HG03064 (cell line): ENCODE measurements at regions not wholly inside any gene's neighbourhood (a gene's known extent, or its start where the extent isn't known, plus 50 kb on each side); places are given as distances from the start of the nearest gene placed in this dataset.
"Not testable (repeated sequence)": the region's sequence is repeated elsewhere in the genome, so short reads cannot be mapped to it uniquely, and the experiment has no call there.

Source experiments
- ATAC-seq: cut with Tn5 transposase; IDR thresholded peaks from one replicate; pipeline ENCODE4 v1.9.1; 2021; ENCODE audit warnings: low read depth; ENCODE audit not compliant: unreplicated experiment

DNA sequence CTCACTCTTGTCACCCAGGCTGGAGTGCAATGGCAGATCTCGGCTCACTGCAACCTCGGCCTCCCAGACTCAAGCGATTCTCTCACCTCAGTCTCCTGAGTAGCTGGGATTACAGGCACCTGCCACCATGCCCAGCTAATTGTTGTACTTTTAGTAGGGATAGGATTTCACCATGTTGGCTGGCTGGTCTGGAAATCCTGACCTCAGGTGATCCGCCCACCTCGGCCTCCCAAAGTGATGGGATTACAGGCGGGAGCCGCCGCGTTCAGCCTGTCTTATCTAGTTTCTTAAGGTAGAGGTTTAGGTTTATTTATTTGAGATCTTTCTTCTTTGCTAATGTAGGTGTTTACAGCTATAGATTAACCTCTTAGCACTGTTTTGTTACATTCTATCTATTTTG, 708.8 kb downstream of the ZNF385D start:
- no peak for ATAC-seq

DNA sequence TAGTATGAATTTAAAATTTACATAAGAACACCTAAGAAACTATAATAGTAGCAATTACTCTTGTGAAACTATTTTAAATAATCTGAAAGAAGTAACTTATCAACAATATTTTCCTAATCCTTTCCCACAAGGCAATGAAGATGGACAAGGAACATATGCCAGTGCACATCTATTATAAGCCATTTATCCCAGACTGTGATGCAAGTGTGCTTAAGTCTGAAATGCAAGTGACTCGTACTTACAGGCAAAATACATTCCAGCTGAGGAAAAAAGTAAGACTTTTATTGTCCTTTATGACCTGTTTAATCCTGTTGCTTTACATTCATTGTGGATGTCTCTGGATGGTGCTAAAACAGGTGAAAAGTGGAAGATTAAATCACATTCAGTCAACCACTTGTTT, 709.4 kb downstream of the ZNF385D start:
- no peak for ATAC-seq

DNA sequence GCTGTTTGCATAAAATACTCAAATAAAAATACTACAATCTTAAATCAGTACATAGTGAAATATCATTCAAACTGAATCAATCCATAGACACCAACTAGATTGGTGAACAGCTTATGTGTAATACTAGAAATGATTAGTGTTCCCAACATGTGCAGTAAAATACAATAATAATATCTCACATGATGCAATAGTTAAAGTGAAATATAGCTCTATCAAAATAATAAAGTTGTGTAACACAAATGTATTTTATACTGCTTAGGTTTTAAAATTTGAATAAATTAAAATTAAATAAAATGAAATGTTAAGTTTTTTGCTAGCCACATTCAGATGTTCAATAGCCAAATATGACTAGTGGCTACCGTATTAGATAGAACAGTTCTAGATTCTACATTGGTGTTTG, 714.1 kb downstream of the ZNF385D start:
- ATAC-seq = no peak

DNA sequence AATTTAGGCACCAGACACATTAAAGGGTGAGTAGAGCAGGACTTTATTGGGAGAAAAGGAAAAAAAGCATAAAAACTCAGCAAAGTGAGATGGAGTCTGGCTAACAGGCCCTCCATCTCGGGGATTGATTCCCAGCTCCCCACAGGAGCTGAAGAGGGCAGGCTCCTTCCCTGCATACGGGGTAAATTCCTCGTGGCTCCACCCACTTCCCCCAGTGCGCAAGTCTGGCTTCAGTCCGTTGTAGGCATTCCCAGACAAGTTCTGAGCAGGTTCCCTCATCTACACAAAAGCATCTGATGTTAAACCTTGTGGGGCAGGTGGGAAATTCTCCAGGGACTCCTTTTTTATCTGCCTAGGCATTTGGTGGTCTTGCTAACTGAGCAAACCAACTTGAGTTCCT, 722.6 kb downstream of the ZNF385D start:
- no peak for ATAC-seq

DNA sequence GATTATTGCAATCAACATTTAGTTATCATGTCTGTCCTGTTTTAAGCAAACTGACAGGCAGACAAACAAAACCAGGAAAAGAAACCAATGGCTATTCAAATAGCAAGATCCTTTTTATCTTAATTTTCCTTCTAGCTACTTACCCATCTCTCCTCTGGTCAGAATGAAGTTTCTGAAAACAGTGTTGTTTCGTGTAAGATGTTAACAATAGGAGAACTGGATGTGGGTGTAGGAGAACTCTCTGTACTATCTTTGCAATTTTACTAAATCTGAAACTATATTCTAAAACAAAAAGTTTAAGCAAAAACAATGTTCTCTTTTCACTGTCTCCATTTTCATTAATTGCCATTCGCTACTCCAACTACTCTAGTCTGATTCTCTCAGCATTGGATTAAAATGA, 726.4 kb downstream of the ZNF385D start:
- no peak for ATAC-seq

DNA sequence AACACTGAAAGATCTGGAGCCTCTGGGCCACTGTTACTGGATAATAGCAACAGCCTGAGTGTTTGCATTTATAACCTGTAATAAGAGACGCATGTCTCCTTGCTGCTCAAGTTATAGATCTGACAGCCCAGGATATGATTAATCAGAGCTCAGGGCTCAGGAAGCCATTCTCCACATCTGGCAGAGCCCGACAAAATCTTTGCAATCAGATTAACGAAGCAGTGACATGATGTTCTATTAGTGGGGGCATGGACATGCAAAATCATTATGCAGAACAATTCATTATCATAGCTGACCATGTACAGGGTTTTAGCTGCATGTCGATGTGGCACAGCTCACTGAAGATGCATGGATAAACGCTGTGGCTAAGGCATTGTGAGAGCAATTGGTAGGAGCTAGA, 730.3 kb downstream of the ZNF385D start:
- ATAC-seq = no peak

DNA sequence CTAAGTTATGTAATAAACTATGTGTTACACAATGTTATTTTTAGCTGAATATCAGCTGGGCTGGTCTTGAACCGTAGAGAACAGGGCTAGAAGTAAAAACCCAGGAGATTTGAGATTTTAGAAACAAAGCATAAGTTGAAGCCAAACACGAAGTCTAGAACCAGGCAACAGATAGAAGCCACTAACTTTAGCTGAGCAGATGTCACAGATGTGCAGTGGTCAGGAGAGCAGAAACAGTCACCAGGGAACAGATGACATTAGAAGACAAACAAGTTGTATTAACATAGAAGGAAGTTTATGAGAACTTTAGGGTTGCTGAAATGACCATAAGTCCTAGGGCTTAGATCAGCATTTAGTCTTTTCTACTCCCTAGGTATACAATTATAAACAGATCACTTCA, 731.0 kb downstream of the ZNF385D start:
- ATAC-seq = no peak

DNA sequence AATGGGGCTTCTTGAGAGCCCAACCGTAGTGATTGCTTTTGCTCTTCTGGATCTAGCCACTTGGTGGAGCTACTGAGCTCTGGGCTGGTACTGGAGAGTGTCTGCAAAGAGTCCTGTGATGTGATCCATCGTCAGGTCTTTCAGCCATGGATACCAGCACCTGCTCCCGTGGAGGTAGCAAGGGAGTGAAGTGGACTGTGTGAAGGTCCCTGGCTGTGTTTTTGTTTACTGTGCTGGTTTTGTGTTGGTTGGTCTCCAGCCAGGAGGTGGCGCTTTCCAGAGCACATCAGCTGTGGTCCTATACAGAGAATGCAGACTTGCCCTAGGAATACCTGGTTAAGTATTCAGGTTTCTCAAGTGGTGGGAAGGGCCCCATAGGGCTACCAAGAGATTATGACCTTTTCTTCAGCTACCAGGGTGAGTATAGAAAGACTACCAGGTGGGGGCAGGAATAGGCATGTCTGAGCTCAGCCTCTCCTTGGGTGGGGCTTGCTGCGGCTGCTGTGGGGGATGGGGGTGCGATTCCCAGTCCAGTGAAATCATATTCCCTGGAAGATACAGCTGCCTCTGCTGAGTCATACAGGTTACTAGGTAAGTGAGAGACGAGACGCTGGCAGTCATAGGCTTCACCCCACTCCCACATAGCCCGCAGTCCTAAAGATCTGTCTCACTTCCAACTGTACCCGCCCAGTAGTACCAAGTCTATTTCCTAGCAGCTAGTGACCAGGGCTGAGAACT, 733.7 kb downstream of the ZNF385D start:
- no peak for ATAC-seq

DNA sequence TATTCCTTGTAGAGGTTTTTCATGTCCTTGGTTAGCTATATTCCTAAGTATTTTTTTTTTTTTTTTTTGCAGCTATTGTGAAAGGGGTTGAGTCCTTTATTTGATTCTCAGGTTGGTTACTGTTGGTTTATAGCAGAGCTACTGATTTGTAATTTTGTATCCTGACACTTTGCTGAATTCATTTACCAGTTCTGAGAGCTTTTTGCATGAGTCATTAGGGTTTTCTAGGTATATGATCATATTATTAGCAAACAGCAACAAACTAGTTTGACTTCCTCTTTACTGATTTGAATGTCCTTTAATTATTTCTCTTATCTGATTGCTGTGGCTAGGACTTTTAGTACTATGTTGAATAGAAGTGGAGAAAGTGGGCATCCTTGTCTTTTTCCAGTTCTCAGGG, 737.4 kb downstream of the ZNF385D start:
- no peak for ATAC-seq

DNA sequence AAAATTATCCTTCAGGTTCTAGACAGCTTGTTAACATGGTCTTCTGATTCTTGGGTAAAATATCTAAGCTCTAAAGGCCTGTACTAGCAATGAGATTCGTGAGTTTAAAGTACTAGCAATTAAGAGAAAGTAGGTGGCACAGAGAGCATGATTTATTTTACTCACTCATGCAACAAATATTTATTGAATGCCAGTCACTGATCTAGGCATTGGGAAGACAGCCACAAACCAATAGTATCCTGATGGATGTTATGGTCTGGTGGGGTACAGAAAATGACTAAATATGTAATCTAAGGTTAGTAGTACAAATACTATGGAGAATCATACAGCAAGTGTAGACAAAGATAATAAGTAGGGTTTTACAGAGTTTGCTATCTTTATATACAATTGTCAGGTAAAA, 751.3 kb downstream of the ZNF385D start:
- ATAC-seq = no peak

DNA sequence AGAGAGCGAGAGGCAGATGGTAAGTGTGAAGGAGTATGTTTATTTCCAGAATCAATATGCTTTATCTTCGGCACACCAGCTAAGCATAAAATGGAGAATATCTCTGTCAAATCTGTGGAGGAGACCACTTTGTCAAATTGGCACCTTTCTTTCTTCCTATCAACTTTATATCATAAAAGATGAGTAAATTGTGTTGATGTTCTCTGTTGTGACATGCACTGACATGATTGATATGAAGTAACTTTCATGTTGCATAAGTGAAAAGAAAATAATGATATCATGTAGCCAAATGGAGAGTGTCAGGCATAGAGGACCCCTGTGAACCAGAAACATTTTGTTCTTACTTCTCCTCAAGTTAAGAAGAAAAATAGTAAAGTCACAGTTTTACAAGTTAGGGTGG, 753.8 kb downstream of the ZNF385D start:
- ATAC-seq = no peak

DNA sequence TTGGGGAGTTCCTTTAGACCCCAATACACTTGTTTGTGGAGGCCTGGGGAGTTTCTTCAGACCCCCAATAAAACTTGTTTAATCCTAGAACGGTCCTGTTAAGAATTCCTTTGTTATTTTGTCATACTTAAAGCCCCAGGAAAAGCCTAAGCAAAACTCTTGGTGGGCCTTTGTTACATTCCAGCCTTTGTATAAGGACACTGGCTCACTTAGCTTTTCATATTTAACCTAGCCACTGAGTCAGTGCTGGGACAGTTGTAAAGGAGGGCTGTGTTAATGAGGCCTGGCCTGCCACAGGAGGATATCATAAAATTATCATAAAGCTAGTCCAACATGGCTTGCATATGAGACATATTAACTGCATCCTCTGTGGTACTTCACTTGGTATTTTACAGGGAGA, 760.1 kb downstream of the ZNF385D start:
- no peak for ATAC-seq

DNA sequence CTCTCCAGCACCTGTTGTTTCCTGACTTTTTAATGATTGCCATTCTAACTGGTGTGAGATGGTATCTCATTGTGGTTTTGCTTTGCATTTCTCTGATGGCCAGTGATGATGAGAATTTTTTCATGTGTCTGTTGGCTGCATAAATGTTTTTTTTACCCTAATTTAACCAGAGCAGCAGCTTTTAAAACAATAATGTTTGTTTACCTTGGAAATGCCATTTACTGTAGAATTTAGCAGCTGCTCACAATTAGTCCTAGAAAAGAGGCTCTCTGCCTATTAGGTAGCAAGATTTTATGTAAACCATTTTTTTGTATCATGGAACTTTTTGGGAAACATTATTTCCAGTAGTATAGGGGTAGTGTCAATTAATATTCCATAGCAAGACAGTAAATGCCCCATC, 761.4 kb downstream of the ZNF385D start:
- not testable (repeated sequence) for ATAC-seq

DNA sequence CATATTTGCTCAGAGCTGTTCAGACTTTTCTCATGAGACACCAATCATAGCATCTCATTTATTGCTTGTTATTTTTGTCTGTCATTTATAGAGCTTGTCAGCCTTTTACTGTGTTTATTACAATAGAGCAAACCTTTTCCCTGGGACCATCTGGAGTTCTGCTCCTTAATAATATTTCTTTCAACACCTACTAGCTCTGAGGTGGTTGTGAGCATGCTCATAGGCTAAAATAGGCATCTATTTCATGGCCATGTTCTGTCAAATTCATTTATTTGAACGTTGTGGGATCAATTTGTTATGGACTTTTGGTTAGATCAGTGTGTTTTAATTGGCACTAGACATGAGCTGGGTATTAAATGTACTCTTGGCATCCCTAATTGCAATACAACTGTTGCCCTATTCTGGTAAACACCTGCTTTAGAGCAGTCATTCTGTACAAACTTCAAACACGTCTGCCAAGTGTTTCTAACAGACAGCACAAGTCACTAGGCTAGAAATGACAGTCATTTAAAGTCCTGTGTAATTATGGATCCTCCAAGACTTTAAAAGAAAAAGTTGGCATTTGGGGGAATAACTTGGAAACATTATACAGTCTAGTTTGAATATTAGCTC, 766.3 kb downstream of the ZNF385D start:
- no peak for ATAC-seq

DNA sequence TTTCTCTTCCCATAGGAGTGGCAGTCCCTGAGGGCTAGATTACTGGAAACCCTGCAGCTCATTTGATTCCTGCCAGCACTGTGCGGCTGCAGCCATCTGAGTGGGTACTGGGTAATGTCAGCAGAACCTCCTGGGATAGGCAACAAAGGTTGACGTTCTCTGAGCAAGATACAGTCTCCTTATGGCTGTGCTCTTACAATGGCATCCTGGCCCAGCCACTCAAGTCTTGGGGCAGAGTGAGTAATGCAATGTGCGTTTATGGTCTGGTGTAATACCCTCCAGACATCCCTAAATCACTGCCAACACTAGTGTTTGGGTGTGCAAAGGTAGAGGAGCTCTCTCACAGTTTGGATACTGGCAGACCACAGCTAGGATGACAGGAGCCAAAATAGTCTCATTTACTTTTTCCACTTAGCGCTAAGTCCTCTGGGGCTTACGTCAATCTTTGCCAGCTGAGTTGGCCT, 775.8 kb downstream of the ZNF385D start:
- no peak for ATAC-seq

DNA sequence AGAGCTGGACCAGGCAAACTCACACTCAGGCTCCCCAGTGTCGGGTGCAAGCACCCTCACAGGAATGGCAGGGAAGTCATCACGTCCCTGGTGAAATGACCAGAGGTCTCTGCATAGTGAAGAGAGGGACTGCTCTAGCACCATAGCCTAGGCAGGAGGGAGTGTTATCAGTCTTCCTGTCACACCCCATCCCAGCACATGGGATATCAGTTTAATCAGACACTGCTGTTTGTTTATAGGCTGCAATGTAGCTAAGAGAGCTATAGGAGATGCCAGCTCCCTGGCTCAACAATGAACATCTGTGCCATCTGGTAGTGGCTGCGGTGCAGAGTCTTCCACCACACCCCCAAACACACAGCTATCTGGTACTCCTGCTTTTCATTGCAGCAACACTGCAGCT, 776.6 kb downstream of the ZNF385D start:
- no peak for ATAC-seq

DNA sequence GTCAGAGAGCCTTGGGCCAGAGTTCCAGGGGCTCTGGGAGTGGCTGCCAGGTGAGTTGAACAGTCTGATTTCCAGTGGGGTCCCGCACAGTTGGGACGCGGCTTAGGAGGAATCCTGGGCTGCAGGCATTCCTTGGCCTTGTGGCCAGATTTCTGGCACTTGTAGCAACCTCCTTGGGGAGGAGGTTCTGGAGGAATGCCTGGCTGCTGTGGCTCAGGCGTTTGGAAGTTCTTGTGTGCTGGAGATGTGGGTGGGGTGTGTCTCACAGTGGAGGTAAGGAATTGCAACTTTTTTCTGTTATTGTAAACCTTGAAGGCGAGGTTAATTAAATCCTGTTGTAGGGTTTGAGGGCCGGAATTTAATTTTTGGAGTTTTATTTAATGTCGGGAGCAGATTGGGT, 780.2 kb downstream of the ZNF385D start:
- not testable (repeated sequence) for ATAC-seq

DNA sequence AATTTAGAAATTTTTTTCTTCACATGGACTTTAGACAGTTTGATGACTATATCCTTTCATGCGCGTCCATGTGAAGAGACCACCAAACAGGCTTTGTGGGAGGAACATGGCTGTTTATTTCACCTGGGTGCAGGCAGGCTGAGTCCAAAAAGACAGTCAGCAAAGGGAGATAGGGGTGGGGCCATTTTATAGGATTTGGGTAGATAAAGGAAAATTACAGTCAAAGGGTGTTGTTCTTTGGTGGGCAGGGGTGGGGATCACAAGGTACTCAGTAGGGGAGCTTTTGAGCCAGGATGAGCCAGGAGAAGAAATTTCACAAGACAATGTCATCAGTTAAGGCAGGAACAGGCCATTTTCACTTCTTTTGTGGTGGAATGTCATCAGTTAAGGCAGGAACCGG, 781.5 kb upstream of the SGO1 start:
- ATAC-seq = not testable (repeated sequence)

DNA sequence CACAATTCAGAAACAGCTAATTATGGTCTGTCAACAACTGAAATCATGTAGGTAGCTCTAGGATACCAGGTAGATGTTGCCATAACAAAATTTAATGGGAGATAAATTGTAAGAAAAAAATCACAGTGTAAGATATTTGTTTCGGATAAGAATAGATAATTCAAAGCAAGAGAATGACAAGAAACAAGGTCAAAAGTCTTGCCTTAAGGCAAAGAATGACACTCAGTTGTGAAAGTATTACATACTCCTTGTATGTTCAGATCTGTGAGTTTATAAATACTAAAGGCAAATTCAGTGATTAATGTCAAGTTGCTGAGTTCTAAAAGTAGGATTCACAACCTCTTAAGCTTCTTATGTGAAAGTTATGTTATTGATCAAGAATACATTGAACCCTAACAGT, 772.2 kb upstream of the SGO1 start:
- no peak for ATAC-seq

DNA sequence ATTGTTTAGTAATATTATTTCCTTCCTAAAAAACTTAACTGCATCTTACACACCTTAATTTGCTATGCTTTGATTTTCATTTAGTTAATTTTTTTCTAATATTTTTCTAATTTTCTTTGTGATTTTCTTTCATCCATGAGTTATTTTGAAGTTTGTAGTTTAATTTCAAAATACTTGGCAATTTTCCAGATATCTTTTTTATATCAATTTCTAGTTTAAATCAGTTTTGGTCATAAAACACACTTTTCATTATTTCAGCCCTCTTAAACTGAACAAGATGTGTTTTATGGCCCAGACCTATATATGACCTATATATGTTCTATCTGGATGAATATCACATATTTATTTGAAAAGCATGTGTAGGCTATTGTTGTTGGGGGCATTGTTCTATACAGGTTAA, 759.9 kb upstream of the SGO1 start:
- ATAC-seq = no peak

DNA sequence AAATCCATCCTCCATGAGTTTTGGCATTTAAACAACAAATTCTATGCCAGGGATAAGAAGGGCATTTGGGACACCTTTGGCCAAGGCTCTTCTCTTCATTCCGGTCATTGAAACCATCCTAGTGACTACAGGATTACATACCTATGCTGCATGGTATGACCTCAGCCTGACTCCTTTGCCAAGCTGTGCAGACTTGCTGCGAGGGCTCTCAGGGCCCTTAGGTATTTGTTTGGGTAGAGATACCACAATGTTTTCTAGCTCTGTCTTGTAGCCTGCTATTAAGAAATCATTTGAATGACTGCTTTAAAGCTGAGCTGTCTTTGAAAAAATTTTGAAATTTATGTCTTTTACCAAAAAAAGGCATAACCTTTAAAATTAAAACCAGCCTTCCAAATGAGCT, 749.8 kb upstream of the SGO1 start:
- no peak for ATAC-seq

DNA sequence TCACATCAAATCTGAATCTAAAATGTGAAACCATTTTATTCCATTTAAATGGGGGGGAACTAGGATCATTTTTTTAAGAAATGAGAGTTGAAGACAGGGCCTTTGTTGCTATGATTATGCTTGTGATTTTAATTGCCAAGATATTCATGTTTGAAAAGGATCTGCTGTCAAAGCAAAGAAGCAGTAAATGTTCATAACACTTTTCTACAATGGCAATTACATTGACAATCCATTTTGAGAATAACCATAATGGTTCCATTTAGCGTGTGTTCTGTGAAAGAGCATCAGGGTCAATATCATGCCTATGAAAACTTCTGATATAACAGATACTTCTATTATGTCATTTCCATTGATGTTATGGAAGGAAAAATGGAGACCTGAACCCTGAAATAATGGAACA, 745.8 kb upstream of the SGO1 start:
- ATAC-seq = no peak
